Effector memory CD4-positive, alpha-beta T cell (primary cell): ENCODE measurements at regions not wholly inside any gene's neighbourhood (a gene's known extent, or its start where the extent isn't known, plus 50 kb on each side); places are given as distances from the start of the nearest gene placed in this dataset.

Experiments used
- DNase-seq, 3 donors: peaks; one replicate each; pipeline ENCODE4 v3.0.0-alpha.2; 2020
- H3K27ac ChIP-seq: 2 replicates; pipeline ENCODE4 v1.7.0; 2013; ENCODE audit warnings: mild to moderate bottlenecking, low read length, moderate library complexity; ENCODE audit not compliant: insufficient read depth, poor library complexity, severe bottlenecking
- H3K27me3 ChIP-seq: replicated peaks from 2 replicates; pipeline ENCODE4 v1.7.0; 2013; ENCODE audit warnings: mild to moderate bottlenecking, low read length; ENCODE audit not compliant: insufficient read depth, control insufficient read depth, poor library complexity, severe bottlenecking
- H3K36me3 ChIP-seq: 2 replicates; pipeline ENCODE4 v1.7.0; 2013; ENCODE audit warnings: mild to moderate bottlenecking, low read length, moderate library complexity; ENCODE audit not compliant: control insufficient read depth, insufficient read depth
- H3K4me1 ChIP-seq: 2 replicates; pipeline ENCODE4 v1.7.0; 2013; ENCODE audit warnings: low read length, mild to moderate bottlenecking; ENCODE audit not compliant: control insufficient read depth, insufficient read depth, poor library complexity, severe bottlenecking
- H3K4me3 ChIP-seq: 2 replicates; pipeline ENCODE4 v1.7.0; 2013; ENCODE audit warnings: low read length, low read depth, mild to moderate bottlenecking; ENCODE audit not compliant: insufficient read depth, poor library complexity, severe bottlenecking
- H3K9me3 ChIP-seq: 2 replicates; pipeline ENCODE4 v1.7.0; 2013; ENCODE audit warnings: mild to moderate bottlenecking, low read length, moderate library complexity; ENCODE audit not compliant: control insufficient read depth

- no peak overlapping the region for H3K4me3 ChIP-seq
- no peaks in the 10 kb centered on the region for H3K9me3 ChIP-seq
- DNase-seq = no peak
- no peak overlapping the region for H3K27ac ChIP-seq
- no peaks in the 10 kb centered on the region for H3K27me3 ChIP-seq
- H3K36me3 ChIP-seq = no peaks in the 10 kb centered on the region
- H3K4me1 ChIP-seq = peaks cover 12% of the 10 kb centered on the region
Measured at GRCh38 chr13:31038834-31039552, 106.5 kb downstream of the TEX26 start.

- no peak overlapping the region for H3K4me3 ChIP-seq
- no peaks in the 10 kb centered on the region for H3K27me3 ChIP-seq
- peaks cover 12% of the 10 kb centered on the region for H3K4me1 ChIP-seq
- no peaks in the 10 kb centered on the region for H3K9me3 ChIP-seq
- no peak for DNase-seq
- H3K36me3 ChIP-seq = no peaks in the 10 kb centered on the region
- no peak overlapping the region for H3K27ac ChIP-seq
Measured at GRCh38 chr13:31037874-31038500, 105.5 kb downstream of the TEX26 start.

- no peaks in the 10 kb centered on the region for H3K27me3 ChIP-seq
Measured at GRCh38 chr13:31036731-31037695, 104.6 kb downstream of the TEX26 start.

GRCh38 chr13:31035185-31035965 is 102.9 kb downstream of the TEX26 start:
- Histone ChIP-seq H3K4me1 (peaks cover 12% of the 10 kb centered on the region), H3K27ac (no peak overlapping the region), H3K9me3 (no peaks in the 10 kb centered on the region), H3K4me3 (no peak overlapping the region), H3K36me3 (no peaks in the 10 kb centered on the region), H3K27me3 (no peaks in the 10 kb centered on the region)
- DNase-seq = no peak

More at GRCh38 chr13:31036731-31037695, 104.6 kb downstream of the TEX26 start:
- Histone ChIP-seq H3K9me3 (no peaks in the 10 kb centered on the region), H3K36me3 (no peaks in the 10 kb centered on the region), H3K4me3 (no peak overlapping the region), H3K4me1 (peaks cover 12% of the 10 kb centered on the region), H3K27ac (no peak overlapping the region)
- no peak for DNase-seq

- H3K9me3 ChIP-seq = no peaks in the 10 kb centered on the region
- no peak overlapping the region for H3K4me3 ChIP-seq
- no peaks in the 10 kb centered on the region for H3K36me3 ChIP-seq
- no peak for DNase-seq
- no peak overlapping the region for H3K27ac ChIP-seq
- H3K4me1 ChIP-seq = no peaks in the 10 kb centered on the region
- no peaks in the 10 kb centered on the region for H3K27me3 ChIP-seq
Measured at GRCh38 chr13:31032528-31033113, 100.2 kb downstream of the TEX26 start.

GRCh38 chr13:31031482-31031881 is 99.0 kb downstream of the TEX26 start:
- no peaks in the 10 kb centered on the region for H3K27me3 ChIP-seq
- H3K27ac ChIP-seq = no peak overlapping the region
- no peaks in the 10 kb centered on the region for H3K36me3 ChIP-seq
- no peaks in the 10 kb centered on the region for H3K4me1 ChIP-seq
- H3K4me3 ChIP-seq = no peak overlapping the region
- no peak for DNase-seq
- H3K9me3 ChIP-seq = no peaks in the 10 kb centered on the region

- no peak for DNase-seq
- H3K27ac ChIP-seq = no peak overlapping the region
- H3K9me3 ChIP-seq = no peaks in the 10 kb centered on the region
- H3K4me3 ChIP-seq = no peak overlapping the region
- no peaks in the 10 kb centered on the region for H3K27me3 ChIP-seq
- H3K4me1 ChIP-seq = no peaks in the 10 kb centered on the region
- no peaks in the 10 kb centered on the region for H3K36me3 ChIP-seq
Measured at GRCh38 chr13:31029102-31029501, 96.6 kb downstream of the TEX26 start.

GRCh38 chr13:31027136-31027535 is 94.7 kb downstream of the TEX26 start:
- Histone ChIP-seq H3K9me3 (no peaks in the 10 kb centered on the region), H3K27me3 (no peaks in the 10 kb centered on the region), H3K27ac (no peak overlapping the region), H3K4me1 (no peaks in the 10 kb centered on the region), H3K36me3 (no peaks in the 10 kb centered on the region), H3K4me3 (no peak overlapping the region)
- DNase-seq = no peak
